ENCODE measurements at regions not wholly inside any gene's neighbourhood (a gene's known extent, or its start where the extent isn't known, plus 50 kb on each side); places are given as distances from the start of the nearest gene placed in this dataset.

DNA sequence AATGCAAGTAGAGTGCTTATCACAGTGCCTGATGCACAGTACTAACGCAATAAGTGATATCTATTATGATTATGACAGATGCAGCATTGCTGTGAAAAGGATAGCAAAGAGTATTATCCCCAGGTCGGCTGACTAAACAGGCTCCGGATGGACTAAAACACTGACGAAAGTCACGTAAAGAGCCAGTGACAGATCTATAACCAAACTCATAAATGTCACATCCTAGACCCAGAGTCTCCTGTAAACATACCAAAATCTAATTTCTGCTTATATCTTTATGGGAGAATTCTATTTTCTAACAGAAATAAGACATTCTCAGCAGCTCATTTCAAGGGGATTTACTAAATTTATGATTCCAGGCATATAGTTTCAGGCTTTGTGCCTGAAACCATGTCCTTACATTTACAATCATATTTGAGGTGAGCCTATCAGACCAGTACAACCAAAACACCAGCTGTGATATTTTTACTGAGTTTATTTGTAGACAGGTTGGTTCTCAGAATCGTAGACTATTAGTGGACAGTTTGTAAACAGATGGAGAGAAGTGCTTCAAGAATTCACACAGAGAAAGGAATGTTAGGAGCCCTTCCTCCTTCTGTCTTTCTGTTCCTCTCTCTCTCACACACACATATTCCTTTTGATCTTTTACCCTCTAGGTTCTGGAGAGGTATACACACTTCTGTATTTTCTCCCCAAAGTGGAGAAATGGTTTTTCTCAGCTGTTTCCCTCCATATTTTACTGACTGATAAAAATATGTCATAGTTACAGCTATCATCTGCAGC, 52.4 kb upstream of the WDR26 start:
- no peak for DNase-seq (ENCODE audit: low read depth in 1 of 2, low spot score in 1 of 2)

DNA sequence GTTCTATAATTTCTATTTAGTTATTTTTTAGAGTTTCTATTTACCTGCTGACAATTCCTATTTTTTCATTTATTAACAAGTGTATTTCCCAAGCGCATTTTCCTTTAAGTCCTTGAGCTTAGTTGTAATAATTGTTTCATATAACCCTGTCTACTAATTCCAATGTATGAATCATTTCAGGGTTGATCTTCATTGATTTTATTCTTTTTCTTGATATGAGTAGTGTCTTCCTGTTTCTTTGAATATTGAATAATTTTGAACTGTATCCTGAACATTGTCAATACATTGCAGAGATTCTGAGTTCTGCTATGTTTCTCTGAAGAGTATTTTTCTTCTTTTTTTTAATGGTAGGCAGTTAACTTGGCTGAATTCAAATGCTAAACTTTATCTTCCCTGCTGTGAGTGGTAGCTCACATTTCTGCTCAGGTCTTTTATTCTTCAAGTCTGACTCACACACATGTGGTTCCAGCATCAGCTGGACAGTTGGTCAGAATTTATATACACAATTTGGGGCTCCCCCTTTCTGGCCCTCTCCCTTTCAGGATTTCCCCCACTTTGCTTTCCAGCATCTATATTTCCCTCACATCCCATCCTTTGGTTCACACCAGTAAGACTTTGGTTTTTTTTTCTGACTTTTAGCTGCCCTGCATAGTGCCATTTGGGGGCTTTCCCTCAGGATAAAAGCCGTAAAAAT, 54.4 kb upstream of the WDR26 start:
- no peak for DNase-seq (ENCODE audit: low read depth in 1 of 2, low spot score in 1 of 2)

GRCh38 chr1:224489534-224490365, 55.2 kb upstream of the WDR26 start:
- DNase-seq (ENCODE audit: low read depth in 1 of 2, low spot score in 1 of 2) = no peak

- DNase-seq (ENCODE audit: low read depth in 1 of 2, low spot score in 1 of 2) = no peak
Observed at GRCh38 chr1:224490549-224491537, 56.2 kb upstream of the WDR26 start.

DNA sequence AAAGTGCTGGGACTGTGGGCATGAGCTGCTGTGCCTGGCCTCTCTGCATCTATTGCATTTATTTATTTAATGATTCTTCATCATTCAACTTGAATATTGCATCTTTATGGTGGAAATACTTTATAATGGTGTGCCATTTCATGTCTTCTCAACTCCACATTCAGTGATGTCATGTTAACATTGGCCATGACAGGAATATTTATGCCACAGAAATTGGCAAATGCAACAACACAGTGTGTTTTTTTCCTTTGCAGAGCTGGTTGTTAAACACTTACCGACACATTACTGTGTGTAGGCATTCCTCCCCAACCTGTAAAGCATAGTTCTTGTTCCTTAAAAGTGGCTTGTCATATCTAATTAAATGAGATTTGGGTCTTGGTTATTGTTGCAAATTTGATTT, 57.4 kb upstream of the WDR26 start:
- no peak for DNase-seq (ENCODE audit: low read depth in 1 of 2, low spot score in 1 of 2)

- no peak for DNase-seq (ENCODE audit: low read depth in 1 of 2, low spot score in 1 of 2)
Observed at GRCh38 chr1:224492632-224493031, 58.0 kb upstream of the WDR26 start.

- DNase-seq (ENCODE audit: low read depth in 1 of 2, low spot score in 1 of 2) = no peak
Observed at GRCh38 chr1:224493269-224493668, 58.7 kb upstream of the WDR26 start.

DNA sequence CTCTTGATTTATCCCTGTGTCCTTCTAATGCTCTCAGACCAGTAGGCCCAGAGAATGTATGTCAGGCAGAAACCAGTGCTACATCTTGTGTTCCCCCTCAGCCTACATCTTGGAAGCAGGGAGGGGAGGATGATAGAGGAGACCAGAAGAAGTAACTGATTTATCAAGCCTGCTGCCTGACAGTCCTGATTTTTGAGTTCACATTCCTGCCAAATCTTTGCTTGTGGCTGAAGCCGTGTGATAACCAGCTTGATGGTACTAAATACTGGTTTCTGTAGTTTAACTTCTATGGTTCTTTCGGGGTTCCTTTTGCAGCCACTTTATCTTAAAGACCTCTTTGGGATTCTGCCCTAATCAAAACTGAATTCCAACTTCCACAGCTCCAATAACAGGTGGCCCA, 59.7 kb upstream of the WDR26 start:
- no peak for DNase-seq (ENCODE audit: low read depth in 1 of 2, low spot score in 1 of 2)

GRCh38 chr1:224495866-224496265, 61.3 kb upstream of the WDR26 start:
- no peak for DNase-seq (ENCODE audit: low read depth in 1 of 2, low spot score in 1 of 2)

GRCh38 chr1:224496826-224497225, 62.2 kb upstream of the WDR26 start:
- no peak for DNase-seq (ENCODE audit: low read depth in 1 of 2, low spot score in 1 of 2)

DNA sequence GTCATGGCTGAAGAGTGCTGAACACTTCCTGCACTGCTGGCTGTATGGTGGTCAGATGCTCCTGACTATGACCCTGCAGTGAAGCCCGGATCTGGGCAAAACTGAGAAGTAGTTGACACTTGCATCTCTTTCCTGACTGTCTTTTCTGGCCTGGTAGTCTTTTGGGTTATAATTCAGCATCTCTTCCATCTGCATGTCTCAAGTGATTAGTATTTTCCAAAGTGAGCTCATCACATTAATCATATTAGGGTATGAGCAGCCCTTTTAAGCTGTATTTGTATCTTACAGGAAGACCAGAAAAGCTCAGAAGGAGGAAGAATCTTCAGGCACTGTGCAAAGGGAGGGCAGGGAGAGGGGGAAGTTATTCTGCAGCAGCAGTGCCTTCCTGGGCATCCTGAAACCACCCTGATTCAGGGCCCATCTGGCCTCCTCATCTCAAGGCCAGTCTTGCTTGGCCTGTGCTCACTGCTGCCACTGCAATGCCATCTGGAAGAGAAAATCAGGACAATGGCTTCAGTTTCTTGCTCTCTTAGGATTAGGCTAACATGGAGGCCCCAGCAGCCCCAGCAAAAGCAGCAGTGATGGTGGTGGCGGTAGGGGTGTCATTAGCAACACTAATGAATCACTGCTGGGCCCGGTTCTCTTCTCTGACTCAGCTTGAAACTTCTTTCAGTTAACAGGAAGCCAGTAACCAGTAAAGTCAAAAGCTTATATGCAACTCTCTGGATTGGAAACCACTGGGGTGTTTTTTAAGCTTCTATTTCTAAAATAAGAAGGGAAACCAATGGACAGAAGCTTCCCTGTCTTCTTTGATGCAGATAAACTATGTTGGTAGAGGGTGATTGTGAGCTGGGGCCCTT, 63.3 kb upstream of the WDR26 start:
- DNase-seq (ENCODE audit: low read depth in 1 of 2, low spot score in 1 of 2) = peak; percentile 38 to 74

DNA sequence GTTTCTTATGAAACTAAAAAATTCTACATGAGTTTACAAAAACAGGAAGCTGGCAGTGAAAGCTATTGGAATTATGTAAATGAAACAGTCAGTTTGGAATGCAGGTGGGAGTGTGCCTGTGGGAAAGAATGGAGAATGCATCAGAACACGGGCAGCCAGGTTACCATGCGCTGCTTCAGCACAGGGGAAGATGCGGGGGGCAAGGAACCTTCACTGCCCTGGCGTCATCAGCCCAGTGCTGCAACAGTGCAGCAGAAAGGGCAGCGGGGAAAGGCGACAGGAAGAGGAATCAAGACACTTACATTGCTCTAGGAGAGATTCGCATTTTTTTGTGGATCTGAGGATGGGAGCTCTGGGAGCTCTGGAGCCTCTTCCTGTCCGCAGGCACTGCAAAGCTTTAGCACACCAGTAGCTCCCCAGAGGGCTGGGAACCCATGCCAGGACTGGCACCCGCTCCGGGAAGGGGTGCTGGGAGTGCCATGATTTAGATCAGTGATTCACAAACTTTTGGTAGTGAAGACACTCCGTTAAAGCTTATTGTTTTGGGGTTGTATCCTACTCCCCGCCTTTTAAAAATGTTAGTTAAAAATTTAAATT, 64.1 kb upstream of the WDR26 start:
- no peak for DNase-seq (ENCODE audit: low read depth in 1 of 2, low spot score in 1 of 2)

GRCh38 chr1:224499204-224499603, 64.6 kb upstream of the WDR26 start:
- no peak for DNase-seq (ENCODE audit: low read depth in 1 of 2, low spot score in 1 of 2)

DNA sequence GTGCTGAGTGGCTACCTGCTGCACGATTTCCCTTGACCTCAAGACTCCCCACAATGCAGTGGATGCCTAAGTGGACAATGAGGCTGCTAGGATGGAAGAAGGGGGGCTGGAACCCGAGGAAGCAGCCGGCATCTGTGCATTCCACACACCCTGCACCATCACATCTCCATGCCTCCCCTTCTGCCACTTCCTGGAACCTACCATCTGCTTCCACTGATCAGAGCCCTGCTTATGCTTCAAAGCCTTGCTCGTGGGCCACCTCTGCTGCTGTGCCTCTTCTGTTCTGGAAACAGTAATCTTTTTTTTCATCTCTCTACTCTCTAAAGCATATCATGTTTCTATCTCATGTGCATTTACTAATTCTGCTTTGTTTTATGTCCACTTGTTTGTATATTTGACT, 66.2 kb upstream of the WDR26 start:
- no peak for DNase-seq (ENCODE audit: low read depth in 1 of 2, low spot score in 1 of 2)

GRCh38 chr1:224501836-224502235, 67.2 kb upstream of the WDR26 start:
- DNase-seq (ENCODE audit: low read depth in 1 of 2, low spot score in 1 of 2) = no peak

GRCh38 chr1:224502459-224503160, 68.0 kb upstream of the WDR26 start:
- no peak for DNase-seq (ENCODE audit: low read depth in 1 of 2, low spot score in 1 of 2)

GRCh38 chr1:224503161-224504118, 68.8 kb upstream of the WDR26 start:
- no peak for DNase-seq (ENCODE audit: low read depth in 1 of 2, low spot score in 1 of 2)
